Chondrocyte (in vitro differentiated cells): ENCODE measurements at regions not wholly inside any gene's neighbourhood (a gene's known extent, or its start where the extent isn't known, plus 50 kb on each side); places are given as distances from the start of the nearest gene placed in this dataset.

Source experiments
- DNase-seq: peaks from one replicate; pipeline ENCODE4 v3.0.0; 2021; ENCODE audit warnings: mixed read lengths, low spot score
- H3K27ac Mint-ChIP-seq: one replicate; pipeline ENCODE4 v1.8.0; 2021; ENCODE audit warnings: mild to moderate bottlenecking, moderate library complexity, mixed read lengths; ENCODE audit not compliant: unreplicated experiment
- H3K27me3 Mint-ChIP-seq: 2 replicates; pipeline ENCODE4 v1.8.0; 2021; ENCODE audit warnings: low read depth, mixed read lengths
- H3K36me3 Mint-ChIP-seq: 2 replicates; pipeline ENCODE4 v1.8.0; 2021; ENCODE audit warnings: low read depth, mixed read lengths
- H3K4me1 Mint-ChIP-seq: 2 replicates; pipeline ENCODE4 v1.8.0; 2021; ENCODE audit warnings: low read depth, mild to moderate bottlenecking, mixed read lengths
- H3K4me3 Mint-ChIP-seq: one replicate; pipeline ENCODE4 v1.8.0; 2021; ENCODE audit warnings: mild to moderate bottlenecking, moderate library complexity, mixed read lengths; ENCODE audit not compliant: unreplicated experiment
- H3K9me3 Mint-ChIP-seq: 2 replicates; pipeline ENCODE4 v1.8.0; 2021; ENCODE audit warnings: low read depth, mixed read lengths
- TF ChIP-seq, protein P1 (sequence below): fragments of 200-600 bp; sonication (generic); IDR thresholded peaks from 2 replicates; pipeline ENCODE4 v1.5.0; 2021; ENCODE audit warnings: antibody characterized with exemption, mild to moderate bottlenecking, moderate library complexity

DNA sequence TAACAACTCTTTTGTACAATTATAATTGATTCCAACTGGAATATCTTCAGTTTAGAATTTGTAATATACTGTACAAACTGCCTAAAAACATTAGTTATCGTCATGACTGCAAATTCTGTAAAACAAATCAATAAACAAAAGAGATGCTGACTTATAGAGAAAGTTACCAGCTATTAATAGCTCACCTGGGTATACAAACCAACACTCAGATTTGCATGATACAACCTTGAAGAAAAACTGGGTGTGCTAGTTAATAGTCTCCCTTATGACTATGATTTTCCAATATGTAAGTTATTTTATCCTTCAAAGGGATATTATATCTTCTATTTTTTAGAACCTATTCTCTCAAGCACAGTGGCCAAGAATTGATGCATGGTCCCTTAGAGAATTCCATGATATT is 698.5 kb downstream of the FRK start:
- no peak overlapping the region for H3K4me3 Mint-ChIP-seq
- peaks cover 2% of the 10 kb centered on the region for H3K27me3 Mint-ChIP-seq
- H3K9me3 Mint-ChIP-seq: peaks cover 12% of the 10 kb centered on the region
- no peaks in the 10 kb centered on the region for H3K4me1 Mint-ChIP-seq
- no peak overlapping the region for H3K27ac Mint-ChIP-seq
- DNase-seq: no peak
- peaks cover 2% of the 10 kb centered on the region for H3K36me3 Mint-ChIP-seq
- TF ChIP-seq, protein P1, sequence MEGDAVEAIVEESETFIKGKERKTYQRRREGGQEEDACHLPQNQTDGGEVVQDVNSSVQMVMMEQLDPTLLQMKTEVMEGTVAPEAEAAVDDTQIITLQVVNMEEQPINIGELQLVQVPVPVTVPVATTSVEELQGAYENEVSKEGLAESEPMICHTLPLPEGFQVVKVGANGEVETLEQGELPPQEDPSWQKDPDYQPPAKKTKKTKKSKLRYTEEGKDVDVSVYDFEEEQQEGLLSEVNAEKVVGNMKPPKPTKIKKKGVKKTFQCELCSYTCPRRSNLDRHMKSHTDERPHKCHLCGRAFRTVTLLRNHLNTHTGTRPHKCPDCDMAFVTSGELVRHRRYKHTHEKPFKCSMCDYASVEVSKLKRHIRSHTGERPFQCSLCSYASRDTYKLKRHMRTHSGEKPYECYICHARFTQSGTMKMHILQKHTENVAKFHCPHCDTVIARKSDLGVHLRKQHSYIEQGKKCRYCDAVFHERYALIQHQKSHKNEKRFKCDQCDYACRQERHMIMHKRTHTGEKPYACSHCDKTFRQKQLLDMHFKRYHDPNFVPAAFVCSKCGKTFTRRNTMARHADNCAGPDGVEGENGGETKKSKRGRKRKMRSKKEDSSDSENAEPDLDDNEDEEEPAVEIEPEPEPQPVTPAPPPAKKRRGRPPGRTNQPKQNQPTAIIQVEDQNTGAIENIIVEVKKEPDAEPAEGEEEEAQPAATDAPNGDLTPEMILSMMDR: no peak

DNA sequence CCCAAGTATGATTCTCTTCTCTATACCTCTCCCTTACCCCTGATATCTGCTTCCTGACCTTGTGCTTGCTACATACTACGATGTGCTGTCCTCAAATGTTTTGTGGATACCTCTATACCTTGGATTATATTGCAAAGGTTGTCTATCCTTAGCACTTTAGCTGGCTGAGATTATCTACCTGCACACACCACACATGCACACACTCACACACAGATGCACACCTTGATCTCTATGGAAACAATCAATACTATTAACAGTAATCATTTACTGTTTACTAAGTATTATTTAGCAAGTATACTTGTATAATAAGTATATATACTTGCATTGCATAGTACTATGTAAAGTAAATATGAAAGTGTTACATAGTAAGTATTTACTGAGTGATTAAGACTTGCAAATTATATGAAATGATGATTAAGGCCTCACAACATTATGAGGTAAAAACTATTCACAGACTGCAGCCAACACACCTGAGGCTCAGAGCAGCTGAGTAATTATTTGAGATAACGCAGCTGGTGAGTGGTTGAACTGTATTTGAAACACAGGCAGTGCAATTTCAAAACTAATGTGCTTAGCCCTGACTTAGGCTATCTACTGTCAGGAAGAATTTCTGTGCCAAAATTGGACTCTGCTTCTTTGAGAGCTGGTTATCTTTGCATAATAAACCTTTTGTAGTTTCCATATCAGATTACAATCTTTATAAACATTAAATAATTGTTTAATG is 699.9 kb downstream of the FRK start:
- H3K27ac Mint-ChIP-seq: no peak overlapping the region
- H3K4me3 Mint-ChIP-seq: no peak overlapping the region
- no peaks in the 10 kb centered on the region for H3K4me1 Mint-ChIP-seq

DNA sequence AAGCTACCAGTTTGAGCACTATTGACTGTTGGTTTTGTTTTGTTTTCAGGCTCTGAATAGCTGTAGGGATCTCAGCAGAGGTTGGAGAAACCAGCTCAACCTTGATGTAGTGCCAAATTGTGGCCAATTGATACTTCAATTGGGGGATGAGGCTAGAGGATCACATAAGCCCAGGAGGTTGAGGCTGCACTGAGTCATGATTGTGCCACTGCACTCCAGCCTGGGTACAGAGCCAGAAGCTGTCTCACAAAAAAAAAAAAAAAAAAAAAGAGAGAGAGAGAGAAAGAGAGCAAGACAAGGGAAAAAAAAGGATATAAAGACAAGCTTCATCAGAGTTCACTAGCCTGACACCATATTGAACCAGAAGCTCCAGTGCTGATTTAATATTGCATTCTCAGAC is 702.1 kb downstream of the FRK start:
- H3K27me3 Mint-ChIP-seq: peaks cover 2% of the 10 kb centered on the region

More for the DNA sequence above, 699.9 kb downstream of the FRK start:
- no peak for DNase-seq
- peaks cover 2% of the 10 kb centered on the region for H3K27me3 Mint-ChIP-seq
- TF ChIP-seq, protein P1: no peak
- peaks cover 1% of the 10 kb centered on the region for H3K36me3 Mint-ChIP-seq
- peaks cover 6% of the 10 kb centered on the region for H3K9me3 Mint-ChIP-seq

DNA sequence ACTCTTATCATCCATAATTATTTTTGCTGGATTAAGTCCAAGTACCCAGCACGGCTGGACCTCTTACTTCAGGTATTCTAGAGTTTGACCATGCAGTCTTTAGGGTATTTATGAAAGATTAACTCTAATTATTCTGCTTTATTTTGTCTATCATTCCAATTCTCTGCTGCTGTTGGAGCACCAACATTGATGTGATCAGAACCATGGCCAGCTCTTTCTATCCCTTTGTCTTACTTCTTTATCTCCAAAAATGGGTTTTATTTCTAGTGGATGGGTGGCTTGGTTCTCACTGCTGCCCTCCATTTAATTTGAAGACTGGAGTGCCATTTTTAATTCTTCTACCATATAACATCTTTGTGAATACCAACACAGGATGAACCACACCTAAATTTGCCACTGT is 704.3 kb downstream of the FRK start:
- Mint-ChIP-seq H3K4me3 (no peak overlapping the region), H3K9me3 (no peaks in the 10 kb centered on the region), H3K36me3 (no peaks in the 10 kb centered on the region), H3K27me3 (peaks cover 3% of the 10 kb centered on the region), H3K4me1 (no peaks in the 10 kb centered on the region), H3K27ac (no peak overlapping the region)
- TF ChIP-seq, protein P1: no peak
- DNase-seq: no peak

More for the DNA sequence above, 702.1 kb downstream of the FRK start:
- H3K27ac Mint-ChIP-seq: no peak overlapping the region
- no peaks in the 10 kb centered on the region for H3K4me1 Mint-ChIP-seq
- TF ChIP-seq, protein P1: no peak
- DNase-seq: no peak
- H3K4me3 Mint-ChIP-seq: no peak overlapping the region
- H3K9me3 Mint-ChIP-seq: no peaks in the 10 kb centered on the region
- H3K36me3 Mint-ChIP-seq: no peaks in the 10 kb centered on the region

DNA sequence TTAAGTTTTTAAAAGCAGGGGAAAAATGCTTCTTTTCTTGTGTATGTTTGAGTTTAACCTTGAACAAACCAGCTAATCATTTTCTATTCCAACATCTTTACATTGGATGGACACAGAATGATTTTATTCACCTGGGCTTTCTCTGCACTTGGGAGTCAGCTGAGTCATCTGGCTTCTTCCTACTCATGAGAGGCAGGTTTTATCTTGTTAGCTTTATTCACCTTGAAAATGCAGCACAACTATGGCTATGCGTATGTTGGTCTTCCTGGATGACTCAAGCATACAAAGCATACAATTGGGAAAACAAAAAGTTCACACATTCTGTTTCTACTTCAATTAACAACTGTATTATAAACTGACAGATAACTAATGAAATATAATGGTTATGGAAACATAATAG is 737.7 kb downstream of the FRK start:
- DNase-seq: no peak
- no peak overlapping the region for H3K27ac Mint-ChIP-seq
- H3K36me3 Mint-ChIP-seq: no peaks in the 10 kb centered on the region
- peaks cover 7% of the 10 kb centered on the region for H3K4me1 Mint-ChIP-seq
- no peaks in the 10 kb centered on the region for H3K27me3 Mint-ChIP-seq
- no peak overlapping the region for H3K4me3 Mint-ChIP-seq
- TF ChIP-seq, protein P1: no peak
- H3K9me3 Mint-ChIP-seq: no peaks in the 10 kb centered on the region
